Activated CD4-positive, alpha-beta T cell treated with anti-CD3 and anti-CD28 coated beads, Interleukin-2, amount 50 U/mL, for 48 hours (primary cell): ENCODE measurements at regions not wholly inside any gene's neighbourhood (a gene's known extent, or its start where the extent isn't known, plus 50 kb on each side); places are given as distances from the start of the nearest gene placed in this dataset.

Experiments used
- DNase-seq, 2 experiments: peaks; one replicate each; pipeline ENCODE4 v3.0.0-alpha.2; 2020

- no peak for DNase-seq
Measured at GRCh38 chr10:43888586-43888985, 239.9 kb upstream of the ZNF32 start.

DNA sequence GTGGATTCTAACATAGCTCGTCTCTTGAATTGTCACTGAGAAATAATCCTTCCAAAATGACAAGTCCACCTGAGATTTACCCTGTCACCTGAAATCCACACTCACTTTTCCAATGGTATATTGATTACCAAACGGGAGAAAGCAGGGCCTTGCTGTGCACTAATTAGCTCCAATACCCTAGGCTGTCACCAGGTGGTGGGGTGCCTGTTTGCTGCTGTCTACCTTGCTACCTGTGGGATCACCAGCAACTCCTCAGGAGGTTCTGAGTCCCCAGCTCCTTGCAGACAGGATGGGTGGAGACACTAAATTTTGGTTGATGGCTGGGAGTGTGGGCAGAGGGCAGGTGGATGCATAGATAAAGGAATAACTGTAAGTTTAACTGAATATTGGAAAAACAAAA is 237.2 kb upstream of the ZNF32 start:
- no peak for DNase-seq

GRCh38 chr10:43885252-43885651 is 236.6 kb upstream of the ZNF32 start:
- no peak for DNase-seq

DNA sequence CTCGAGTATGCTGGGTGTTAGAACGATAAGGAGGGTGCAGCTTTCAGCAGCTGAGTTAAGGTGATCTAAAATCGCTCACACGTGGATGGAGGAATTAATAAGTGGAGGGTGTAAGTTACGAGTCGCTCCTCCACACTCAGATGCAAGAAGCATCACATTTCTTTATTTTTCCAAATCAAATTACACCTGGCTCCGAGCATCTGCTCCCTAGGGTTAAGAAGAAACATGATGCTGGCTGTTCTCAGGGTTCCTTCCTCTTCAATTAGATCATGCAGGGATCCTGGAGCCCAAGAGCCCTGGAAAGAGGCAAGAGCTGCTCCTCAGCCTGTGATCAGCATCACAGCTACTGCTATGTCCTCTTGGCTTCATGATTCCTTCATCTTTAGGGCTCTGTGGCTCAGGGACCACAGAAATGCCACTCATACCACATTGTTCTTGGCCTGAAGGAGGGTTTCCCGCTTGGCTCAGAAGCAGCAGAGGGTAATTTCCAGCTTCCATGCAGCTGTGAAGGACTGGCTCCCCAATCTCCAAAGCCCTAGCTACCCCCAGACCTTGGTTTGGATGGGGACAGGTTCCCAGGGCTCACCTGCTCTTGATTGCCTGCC is 235.9 kb upstream of the ZNF32 start:
- no peak for DNase-seq

DNA sequence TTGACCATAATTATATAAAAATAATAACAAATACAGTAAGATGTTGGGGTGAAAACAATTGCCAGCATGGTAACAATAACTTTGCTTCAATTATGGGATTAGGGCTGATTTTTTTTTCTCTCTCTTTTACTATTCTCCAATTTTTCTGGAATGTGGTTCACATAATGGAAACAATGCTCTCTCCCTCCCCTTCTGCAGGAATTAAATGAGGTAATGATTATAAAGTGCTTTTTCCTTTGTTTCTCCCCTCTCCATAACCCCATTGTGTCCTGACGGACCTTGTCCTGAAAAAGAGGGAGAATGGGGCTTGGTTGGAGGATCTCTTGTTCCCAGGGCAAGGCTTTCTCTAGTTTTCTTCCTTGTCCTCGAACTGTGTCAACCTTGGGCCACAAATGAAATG is 234.0 kb upstream of the ZNF32 start:
- DNase-seq, result no peak

GRCh38 chr10:43881657-43882056 is 233.0 kb upstream of the ZNF32 start:
- no peak for DNase-seq

- no peak for DNase-seq
Measured at GRCh38 chr10:43880160-43880559, 231.5 kb upstream of the ZNF32 start.

- no peak for DNase-seq
Measured at GRCh38 chr10:43879742-43880141, 231.1 kb upstream of the ZNF32 start.

GRCh38 chr10:43879162-43879561 is 230.5 kb upstream of the ZNF32 start:
- no peak for DNase-seq

DNA sequence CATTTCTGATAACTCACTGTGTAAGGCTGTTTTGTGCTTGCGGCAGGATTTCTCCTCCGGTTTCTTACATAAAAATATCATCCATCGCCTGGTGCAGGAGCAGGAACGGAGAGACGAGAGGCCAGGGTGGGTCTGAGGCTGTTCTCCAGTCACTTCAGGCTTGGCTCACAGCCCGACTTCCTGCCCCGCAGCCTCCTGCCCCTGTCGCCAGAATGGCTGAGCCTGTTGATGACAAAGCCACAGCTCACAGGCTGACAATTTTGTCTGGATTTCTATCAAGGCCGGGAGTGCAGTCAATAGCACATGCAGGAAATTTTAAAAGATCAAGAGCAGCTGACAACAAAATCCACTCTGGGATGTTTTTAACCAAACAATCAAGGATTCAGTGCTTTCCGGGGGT is 229.7 kb upstream of the ZNF32 start:
- no peak for DNase-seq

GRCh38 chr10:43876976-43877375 is 228.3 kb upstream of the ZNF32 start:
- no peak for DNase-seq

DNA sequence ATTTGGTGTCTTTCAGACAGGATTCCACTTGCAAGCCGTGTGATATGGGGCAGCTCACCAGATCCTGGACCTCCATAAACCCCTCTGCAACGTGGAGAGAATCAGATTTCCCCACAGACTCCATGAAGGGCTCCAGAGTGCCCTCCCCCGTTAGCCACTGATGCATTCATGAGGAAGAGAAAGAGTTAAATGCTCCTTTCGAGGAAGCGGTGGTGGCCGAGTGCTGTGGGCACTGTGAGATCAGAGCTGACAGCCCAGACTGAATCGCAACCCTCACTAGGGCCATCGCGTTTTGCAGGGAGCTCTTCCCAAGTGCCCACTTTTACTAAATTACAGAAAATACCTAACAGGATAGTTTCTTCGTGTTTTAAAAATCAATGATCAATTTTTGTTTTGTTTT is 226.3 kb upstream of the ZNF32 start:
- no peak for DNase-seq

DNA sequence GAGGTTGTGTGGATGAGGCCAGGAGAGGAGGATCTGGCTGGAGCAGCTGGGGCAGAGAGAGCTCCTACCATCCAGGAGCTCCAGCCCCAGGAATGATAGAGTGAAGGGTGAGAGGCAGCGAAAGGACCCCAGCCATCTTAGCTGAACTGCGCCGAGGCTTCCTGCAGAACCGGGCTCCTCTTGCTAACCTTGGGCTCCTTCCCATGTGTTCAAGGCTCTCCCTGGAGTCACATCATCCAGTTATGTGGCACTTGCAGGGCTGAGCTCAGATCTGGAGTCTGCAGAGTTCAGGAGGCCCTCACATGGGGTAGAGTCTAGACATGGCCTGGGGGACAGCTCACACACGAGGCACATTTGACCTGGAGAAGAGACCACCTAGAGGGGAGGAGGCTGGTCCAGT is 225.0 kb upstream of the ZNF32 start:
- DNase-seq, result no peak

DNA sequence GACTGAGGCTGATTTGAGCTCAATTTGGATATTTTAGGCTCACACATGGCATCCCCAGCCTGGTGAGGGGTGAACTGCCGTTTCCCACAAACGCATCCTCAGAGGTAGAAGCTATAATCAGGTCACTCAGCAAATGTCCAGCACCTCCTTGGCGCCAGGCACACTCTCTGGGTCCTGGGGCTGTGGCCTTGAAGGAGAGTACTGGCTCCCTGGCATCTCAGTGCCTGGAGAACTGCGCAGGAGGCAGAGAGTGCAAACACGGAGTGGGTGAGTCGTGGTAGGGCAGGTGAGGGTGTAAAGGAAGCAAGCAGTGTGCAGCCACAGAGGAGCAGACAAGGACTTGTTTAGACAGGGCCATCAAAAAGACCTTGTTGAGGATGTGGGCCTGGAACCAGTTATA is 224.0 kb upstream of the ZNF32 start:
- no peak for DNase-seq

DNA sequence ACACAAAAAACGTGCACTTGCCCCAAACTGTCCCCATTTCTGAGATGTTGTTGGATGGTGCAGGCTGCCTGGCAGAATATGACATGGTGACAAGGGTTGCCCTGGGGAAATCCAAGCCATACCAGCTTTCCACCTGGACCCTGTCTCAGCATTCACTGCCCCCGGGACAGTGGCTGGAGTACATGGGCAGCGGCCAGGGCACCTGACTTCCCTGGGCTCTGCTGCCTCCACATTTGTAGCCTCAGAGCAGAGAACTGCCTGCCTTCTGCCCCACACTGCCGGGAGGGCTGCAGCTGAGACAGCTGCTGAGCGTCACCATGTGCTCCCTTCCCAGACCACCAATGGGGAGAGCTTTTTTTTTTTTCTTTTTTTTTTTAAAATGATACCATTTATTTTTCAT is 222.9 kb upstream of the ZNF32 start:
- no peak for DNase-seq

DNA sequence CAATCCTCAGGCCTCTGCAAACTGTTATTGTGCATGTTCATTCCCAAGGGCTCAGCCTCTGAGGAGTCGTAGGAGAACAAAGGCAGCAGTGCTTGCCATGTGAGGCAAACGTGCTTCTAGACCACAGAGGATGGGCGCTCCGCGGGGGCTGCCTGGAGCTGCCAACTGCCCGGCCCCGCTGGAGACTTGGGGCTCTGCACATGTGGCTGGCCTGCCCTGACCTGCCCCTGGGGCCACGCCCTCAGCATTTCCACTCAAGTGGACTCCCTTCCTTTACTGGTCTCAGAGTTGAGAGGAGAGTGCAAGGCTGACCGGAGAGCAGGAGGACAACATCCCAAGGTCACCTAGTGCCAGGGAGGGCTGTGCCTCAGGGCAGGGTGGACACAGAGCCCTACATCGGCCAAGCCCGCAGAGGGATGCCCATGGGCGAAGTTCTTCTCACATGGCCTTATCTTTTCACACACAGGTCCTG is 222.3 kb upstream of the ZNF32 start:
- no peak for DNase-seq

- DNase-seq, result no peak
Measured at GRCh38 chr10:43869669-43870322, 221.1 kb upstream of the ZNF32 start.

DNA sequence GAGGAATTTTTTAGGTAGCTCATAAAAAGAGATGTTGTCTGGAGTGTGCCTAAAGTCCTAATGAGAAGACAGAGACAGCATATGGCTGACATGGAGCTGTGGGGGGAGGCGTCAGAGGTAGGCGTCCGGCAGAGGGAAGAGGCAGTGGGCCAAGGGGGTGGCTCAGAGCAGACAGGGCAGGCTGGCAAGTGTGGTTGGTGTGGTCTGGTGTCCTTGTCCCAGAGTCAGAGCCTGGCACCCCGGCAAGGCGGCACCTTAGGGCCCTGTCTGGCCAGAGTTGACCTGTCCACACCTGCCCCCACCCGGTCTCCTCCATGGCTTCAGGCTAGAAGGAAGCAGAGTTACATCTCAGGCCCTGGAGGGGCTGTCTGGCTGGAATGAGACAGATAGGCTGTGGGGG is 220.3 kb upstream of the ZNF32 start:
- DNase-seq, result no peak

DNA sequence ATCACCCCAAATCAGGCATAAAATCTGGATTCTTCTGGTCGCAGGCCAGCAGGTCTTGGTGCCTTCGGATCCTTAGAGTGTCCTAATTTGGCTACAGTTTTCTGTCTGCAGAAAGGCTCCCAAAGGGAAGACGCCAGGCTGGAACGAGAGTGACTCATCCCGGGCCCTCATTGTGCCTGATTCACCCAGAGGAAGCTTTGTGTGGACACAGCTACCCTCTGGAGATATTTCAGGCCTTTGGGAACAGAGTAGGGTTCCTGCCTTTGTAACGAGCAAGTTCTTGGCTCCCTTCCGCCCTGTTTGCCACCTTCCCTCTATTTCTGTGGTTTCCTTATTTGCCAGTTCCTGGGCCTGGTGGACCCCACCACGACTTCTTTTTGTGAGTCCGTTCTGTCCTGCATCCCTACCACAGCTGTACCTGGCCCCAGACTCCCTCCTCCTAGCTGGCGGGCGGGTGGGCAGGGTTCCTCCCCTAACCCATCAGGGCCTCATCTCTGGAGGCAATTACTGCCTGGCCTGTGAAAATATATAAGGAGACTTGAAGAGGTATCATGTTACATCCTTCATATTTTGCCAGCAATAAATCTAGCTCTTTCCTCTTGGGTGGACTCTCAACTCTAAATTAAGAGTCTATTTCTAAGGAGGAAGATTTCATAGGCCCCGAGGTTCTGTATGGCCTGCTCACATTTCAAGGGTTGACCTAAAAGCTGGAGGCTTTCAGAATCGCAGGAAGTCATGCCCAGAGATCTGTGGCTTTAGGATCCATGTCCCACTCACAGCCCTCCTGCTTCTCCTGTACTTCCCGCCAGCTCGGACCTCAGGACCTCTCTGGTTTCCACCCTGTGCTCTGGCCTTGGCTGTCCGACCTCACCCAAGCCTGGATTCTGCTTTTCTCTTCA is 219.2 kb upstream of the ZNF32 start:
- no peak for DNase-seq

- no peak for DNase-seq
Measured at GRCh38 chr10:43867113-43867512, 218.4 kb upstream of the ZNF32 start.

DNA sequence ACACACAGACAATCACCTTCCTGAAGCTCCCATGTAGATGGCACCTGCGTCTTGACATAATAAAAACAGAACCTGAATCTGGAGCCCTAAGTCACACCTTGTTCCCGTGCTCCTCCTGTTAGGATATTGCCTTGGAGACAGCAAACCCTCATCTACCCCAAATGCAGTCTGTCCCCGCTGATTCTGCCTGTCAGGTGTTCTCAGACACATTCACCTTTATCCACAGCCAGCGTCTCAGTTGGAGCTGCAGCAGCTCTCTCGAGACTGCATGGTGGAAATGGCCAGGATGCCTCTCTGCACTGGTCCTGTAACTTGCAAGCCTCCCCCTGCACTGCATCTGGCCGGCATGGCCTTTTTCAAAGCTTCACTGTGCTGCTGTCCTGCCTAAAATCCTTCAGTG is 218.0 kb upstream of the ZNF32 start:
- no peak for DNase-seq

DNA sequence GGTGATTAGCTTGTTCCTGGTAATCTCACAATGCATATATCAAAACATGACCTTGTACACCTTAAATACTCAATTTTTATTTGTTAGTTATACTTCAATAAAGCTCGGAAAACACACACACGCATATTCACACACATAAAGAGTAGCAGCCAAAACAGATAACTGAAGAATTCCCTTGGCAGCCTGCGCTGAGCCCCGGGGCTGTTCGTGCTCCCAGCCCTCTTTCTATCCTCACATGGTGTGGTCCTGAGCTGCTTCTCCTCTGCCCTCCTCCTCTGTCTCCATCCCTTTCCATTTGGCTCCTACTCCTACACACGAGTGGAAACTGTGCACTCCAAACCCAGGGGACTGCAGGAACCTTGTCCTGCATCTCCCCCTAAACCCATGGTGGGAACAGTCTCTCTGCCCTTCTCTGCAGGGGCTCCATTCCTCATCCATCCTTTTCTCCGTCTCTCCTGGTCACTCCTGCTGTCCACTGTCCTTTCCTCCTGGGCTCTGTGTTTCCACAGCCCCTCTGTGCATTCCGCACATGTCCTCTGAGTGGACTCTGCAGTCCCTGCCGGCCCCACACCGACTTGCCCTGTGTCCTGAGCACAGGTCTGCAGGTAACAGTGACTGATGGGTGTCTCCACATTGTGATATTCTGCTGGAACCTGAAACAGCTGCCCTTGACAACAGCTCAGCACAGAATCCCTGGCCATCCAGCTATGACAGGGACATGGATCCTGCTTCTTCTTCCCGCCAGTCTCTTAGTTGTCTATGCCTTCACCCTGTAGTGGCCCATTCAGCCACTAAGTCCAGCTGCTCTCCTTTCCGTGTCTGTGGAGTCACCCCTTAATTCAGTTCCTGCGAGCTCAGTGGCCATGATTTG is 216.8 kb upstream of the ZNF32 start:
- DNase-seq, result no peak

- no peak for DNase-seq
Measured at GRCh38 chr10:43864656-43865055, 216.0 kb upstream of the ZNF32 start.
